HFFc6 (cell line): ENCODE measurements at regions not wholly inside any gene's neighbourhood (a gene's known extent, or its start where the extent isn't known, plus 50 kb on each side); places are given as distances from the start of the nearest gene placed in this dataset.

Experiments used
- DNase-seq: peaks from one replicate; pipeline ENCODE4 v3.0.0-alpha.2; 2018
- H3K27ac Mint-ChIP-seq: 2 replicates; pipeline ENCODE4 v1.8.0; 2020; ENCODE audit warnings: mild to moderate bottlenecking, mixed read lengths
- H3K27me3 Mint-ChIP-seq: 2 replicates; pipeline ENCODE4 v1.8.0; 2021; ENCODE audit warnings: mild to moderate bottlenecking, moderate library complexity, mixed read lengths; ENCODE audit not compliant: insufficient read depth
- H3K36me3 Mint-ChIP-seq: 2 replicates; pipeline ENCODE4 v1.8.0; 2021; ENCODE audit warnings: low read depth, mixed read lengths
- H3K4me1 Mint-ChIP-seq: 2 replicates; pipeline ENCODE4 v1.8.0; 2020; ENCODE audit warnings: low read depth, mixed read lengths
- H3K4me3 Mint-ChIP-seq: 2 replicates; pipeline ENCODE4 v1.8.0; 2020; ENCODE audit warnings: mild to moderate bottlenecking, moderate library complexity, mixed read lengths
- H3K9me3 Mint-ChIP-seq: 2 replicates; pipeline ENCODE4 v1.8.0; 2020; ENCODE audit warnings: mild to moderate bottlenecking, mixed read lengths
- CTCF ChIP-seq: fragments of 200-600 bp; sonication (generic); IDR thresholded peaks from 2 replicates; pipeline ENCODE4 v1.5.0; 2021; ENCODE audit warnings: antibody characterized with exemption, mild to moderate bottlenecking

- no peak for TF ChIP-seq CTCF
- H3K4me3 Mint-ChIP-seq = no peak overlapping the region
- H3K27me3 Mint-ChIP-seq = peaks cover 7% of the 10 kb centered on the region
- H3K36me3 Mint-ChIP-seq = peaks cover 3% of the 10 kb centered on the region; the same call in 1 of the 2 replicates
- peaks cover 69% of the 10 kb centered on the region for H3K9me3 Mint-ChIP-seq
- no peaks in the 10 kb centered on the region for H3K4me1 Mint-ChIP-seq
- no peak overlapping the region for H3K27ac Mint-ChIP-seq
- no peak for DNase-seq
Observed at GRCh38 chr13:112182251-112182650, 115.3 kb downstream of the SOX1 start.

- H3K36me3 Mint-ChIP-seq = peaks cover 3% of the 10 kb centered on the region; the same call in 1 of the 2 replicates
- H3K4me3 Mint-ChIP-seq = no peak overlapping the region
- no peak for DNase-seq
- peaks cover 4% of the 10 kb centered on the region for H3K27me3 Mint-ChIP-seq
- no peak for TF ChIP-seq CTCF
- H3K9me3 Mint-ChIP-seq = peaks cover 61% of the 10 kb centered on the region
- H3K4me1 Mint-ChIP-seq = no peaks in the 10 kb centered on the region
- no peak overlapping the region for H3K27ac Mint-ChIP-seq
Observed at GRCh38 chr13:112182846-112183531, 116.0 kb downstream of the SOX1 start.

GRCh38 chr13:112183532-112184090, 116.7 kb downstream of the SOX1 start:
- Mint-ChIP-seq H3K36me3 (peaks cover 3% of the 10 kb centered on the region; the same call in 1 of the 2 replicates), H3K4me1 (no peaks in the 10 kb centered on the region), H3K4me3 (no peak overlapping the region), H3K27me3 (peaks cover 4% of the 10 kb centered on the region), H3K9me3 (peaks cover 57% of the 10 kb centered on the region), H3K27ac (no peak overlapping the region)
- TF ChIP-seq CTCF = no peak
- no peak for DNase-seq

GRCh38 chr13:112184261-112184660, 117.3 kb downstream of the SOX1 start:
- no peak for DNase-seq
- Mint-ChIP-seq H3K36me3 (peaks cover 3% of the 10 kb centered on the region; the same call in 1 of the 2 replicates), H3K4me3 (no peak overlapping the region), H3K27me3 (peaks cover 4% of the 10 kb centered on the region), H3K4me1 (no peaks in the 10 kb centered on the region), H3K27ac (no peak overlapping the region), H3K9me3 (peaks cover 50% of the 10 kb centered on the region)
- TF ChIP-seq CTCF = no peak

GRCh38 chr13:112184851-112185371, 118.0 kb downstream of the SOX1 start:
- Mint-ChIP-seq H3K36me3 (peaks cover 3% of the 10 kb centered on the region; the same call in 1 of the 2 replicates), H3K27me3 (peaks cover 3% of the 10 kb centered on the region), H3K4me3 (no peak overlapping the region), H3K27ac (no peak overlapping the region), H3K9me3 (peaks cover 45% of the 10 kb centered on the region), H3K4me1 (no peaks in the 10 kb centered on the region)
- DNase-seq = no peak
- no peak for TF ChIP-seq CTCF
